ENCODE measurements at regions not wholly inside any gene's neighbourhood (a gene's known extent, or its start where the extent isn't known, plus 50 kb on each side); places are given as distances from the start of the nearest gene placed in this dataset.

DNA sequence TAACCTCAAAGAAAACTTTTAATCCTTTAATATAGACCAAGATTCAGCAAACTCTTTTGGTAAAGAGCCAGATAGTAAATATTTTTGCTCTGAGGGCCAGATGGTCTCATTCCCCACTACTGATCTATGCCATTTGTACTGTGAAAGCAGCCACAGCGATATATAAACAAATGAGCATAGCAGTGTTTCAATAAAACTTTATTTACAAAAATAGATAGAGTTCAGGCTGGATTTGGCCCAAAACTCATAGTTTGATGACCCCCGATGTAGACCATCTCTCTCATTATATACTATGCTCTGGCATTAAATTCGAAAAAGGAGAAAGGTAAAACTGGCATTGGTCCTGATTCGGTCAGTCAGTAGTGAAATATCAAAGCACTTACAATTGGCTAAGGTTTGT lies 195.8 kb upstream of the NRIP1 start:
- Mint-ChIP-seq H3K9me3 (no peaks in the 10 kb centered on the region), H3K27ac (no peak overlapping the region), H3K36me3 (ENCODE audit: low read depth) (no peaks in the 10 kb centered on the region), H3K27me3 (ENCODE audit: insufficient read depth) (no peaks in the 10 kb centered on the region), H3K4me1 (ENCODE audit: low read depth) (no peaks in the 10 kb centered on the region), H3K4me3 (no peak overlapping the region)
- DNase-seq (ENCODE audit: low spot score) = no peak
- intact Hi-C loops (cut with micrococcal nuclease) = no loop called here

- H3K27ac Mint-ChIP-seq = no peak overlapping the region
- no peaks in the 10 kb centered on the region for H3K9me3 Mint-ChIP-seq
- no peaks in the 10 kb centered on the region for H3K27me3 Mint-ChIP-seq (ENCODE audit: insufficient read depth)
- H3K4me3 Mint-ChIP-seq = no peak overlapping the region
- no peak for DNase-seq (ENCODE audit: low spot score)
- no peaks in the 10 kb centered on the region for H3K4me1 Mint-ChIP-seq (ENCODE audit: low read depth)
- intact Hi-C loops (cut with micrococcal nuclease) = no loop called here
- no peaks in the 10 kb centered on the region for H3K36me3 Mint-ChIP-seq (ENCODE audit: low read depth)
Observed at GRCh38 chr21:15264084-15264665, 199.4 kb upstream of the NRIP1 start.

DNA sequence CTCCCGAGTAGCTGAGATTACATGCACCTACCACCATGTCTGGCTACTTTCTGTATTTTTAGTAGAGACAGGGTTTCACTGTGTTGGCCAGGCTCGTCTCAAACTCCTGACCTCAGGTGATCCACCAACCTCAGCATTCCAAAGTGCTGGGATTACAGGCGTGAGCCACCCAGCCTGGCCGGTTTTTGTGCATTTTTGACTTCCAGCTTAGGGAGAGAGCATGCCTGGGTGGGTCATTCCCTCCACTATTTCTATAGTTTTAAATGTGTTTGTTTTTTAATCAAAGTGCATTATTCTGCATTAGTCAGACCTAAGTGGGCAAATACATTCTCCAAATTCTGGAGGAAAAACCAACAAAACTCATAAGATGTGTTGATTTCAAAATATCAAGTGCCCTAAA lies 207.4 kb upstream of the NRIP1 start:
- intact Hi-C loops (cut with micrococcal nuclease) = no loop called here
- Mint-ChIP-seq H3K27me3 (ENCODE audit: insufficient read depth) (no peaks in the 10 kb centered on the region), H3K36me3 (ENCODE audit: low read depth) (no peaks in the 10 kb centered on the region), H3K27ac (no peak overlapping the region), H3K4me3 (no peak overlapping the region), H3K9me3 (no peaks in the 10 kb centered on the region), H3K4me1 (ENCODE audit: low read depth) (no peaks in the 10 kb centered on the region)
- no peak for DNase-seq (ENCODE audit: low spot score)

GRCh38 chr21:15272591-15272990 lies 207.8 kb upstream of the NRIP1 start:
- Mint-ChIP-seq H3K4me1 (ENCODE audit: low read depth) (no peaks in the 10 kb centered on the region), H3K27ac (no peak overlapping the region), H3K27me3 (ENCODE audit: insufficient read depth) (no peaks in the 10 kb centered on the region), H3K4me3 (no peak overlapping the region), H3K9me3 (no peaks in the 10 kb centered on the region), H3K36me3 (ENCODE audit: low read depth) (no peaks in the 10 kb centered on the region)
- no peak for DNase-seq (ENCODE audit: low spot score)
- intact Hi-C loops (cut with micrococcal nuclease) = no loop called here

GRCh38 chr21:15273244-15273643 lies 208.4 kb upstream of the NRIP1 start:
- DNase-seq (ENCODE audit: low spot score) = no peak
- H3K27ac Mint-ChIP-seq = no peak overlapping the region
- no peaks in the 10 kb centered on the region for H3K27me3 Mint-ChIP-seq (ENCODE audit: insufficient read depth)
- no peaks in the 10 kb centered on the region for H3K4me1 Mint-ChIP-seq (ENCODE audit: low read depth)
- H3K4me3 Mint-ChIP-seq = no peak overlapping the region
- H3K9me3 Mint-ChIP-seq = no peaks in the 10 kb centered on the region
- no peaks in the 10 kb centered on the region for H3K36me3 Mint-ChIP-seq (ENCODE audit: low read depth)
- intact Hi-C loops (cut with micrococcal nuclease) = no loop called here

GRCh38 chr21:15274701-15275485 lies 210.1 kb upstream of the NRIP1 start:
- H3K4me3 Mint-ChIP-seq = no peak overlapping the region
- no peaks in the 10 kb centered on the region for H3K27me3 Mint-ChIP-seq (ENCODE audit: insufficient read depth)
- no peak for DNase-seq (ENCODE audit: low spot score)
- H3K9me3 Mint-ChIP-seq = no peaks in the 10 kb centered on the region
- H3K27ac Mint-ChIP-seq = no peak overlapping the region
- intact Hi-C loops (cut with micrococcal nuclease) = no loop called here
- no peaks in the 10 kb centered on the region for H3K36me3 Mint-ChIP-seq (ENCODE audit: low read depth)
- no peaks in the 10 kb centered on the region for H3K4me1 Mint-ChIP-seq (ENCODE audit: low read depth)

DNA sequence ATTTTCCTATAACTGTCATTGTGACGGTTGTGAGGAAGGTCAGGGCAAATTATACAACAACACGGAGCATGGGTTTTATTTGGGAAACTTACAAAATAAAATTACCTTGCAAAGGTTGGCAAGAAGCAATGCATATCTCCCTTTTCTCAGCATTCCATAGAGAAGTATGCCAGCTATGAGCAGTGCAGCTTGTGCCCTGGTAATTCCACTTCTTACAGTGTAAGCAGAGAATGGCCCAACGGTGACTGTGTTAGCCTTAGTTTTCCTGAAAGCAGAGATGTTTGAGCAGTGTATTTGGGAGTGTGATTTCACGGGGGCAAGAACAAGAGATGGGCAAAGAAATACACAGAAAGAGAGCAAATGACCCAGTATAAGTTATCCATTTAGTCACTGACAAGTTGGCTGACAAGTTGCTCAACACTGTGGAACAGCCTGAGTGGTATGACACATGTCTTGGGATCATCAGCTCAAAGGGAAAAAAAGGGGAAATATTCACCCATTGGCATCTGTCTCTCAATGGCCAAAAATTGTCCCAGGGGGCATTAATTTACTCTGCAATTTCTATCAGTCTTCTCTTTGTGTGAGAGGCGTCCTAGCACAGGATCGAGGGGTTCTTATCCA lies 210.9 kb upstream of the NRIP1 start:
- Mint-ChIP-seq H3K4me1 (ENCODE audit: low read depth) (no peaks in the 10 kb centered on the region), H3K4me3 (no peak overlapping the region), H3K27ac (no peak overlapping the region), H3K27me3 (ENCODE audit: insufficient read depth) (no peaks in the 10 kb centered on the region), H3K36me3 (ENCODE audit: low read depth) (no peaks in the 10 kb centered on the region), H3K9me3 (no peaks in the 10 kb centered on the region)
- no peak for DNase-seq (ENCODE audit: low spot score)
- intact Hi-C loops (cut with micrococcal nuclease) = no loop called here

- Mint-ChIP-seq H3K27ac (no peak overlapping the region), H3K36me3 (ENCODE audit: low read depth) (no peaks in the 10 kb centered on the region), H3K4me3 (no peak overlapping the region), H3K9me3 (no peaks in the 10 kb centered on the region), H3K4me1 (ENCODE audit: low read depth) (no peaks in the 10 kb centered on the region), H3K27me3 (ENCODE audit: insufficient read depth) (no peaks in the 10 kb centered on the region)
- intact Hi-C loops (cut with micrococcal nuclease) = no loop called here
- no peak for DNase-seq (ENCODE audit: low spot score)
Observed at GRCh38 chr21:15276243-15276642, 211.4 kb upstream of the NRIP1 start.

DNA sequence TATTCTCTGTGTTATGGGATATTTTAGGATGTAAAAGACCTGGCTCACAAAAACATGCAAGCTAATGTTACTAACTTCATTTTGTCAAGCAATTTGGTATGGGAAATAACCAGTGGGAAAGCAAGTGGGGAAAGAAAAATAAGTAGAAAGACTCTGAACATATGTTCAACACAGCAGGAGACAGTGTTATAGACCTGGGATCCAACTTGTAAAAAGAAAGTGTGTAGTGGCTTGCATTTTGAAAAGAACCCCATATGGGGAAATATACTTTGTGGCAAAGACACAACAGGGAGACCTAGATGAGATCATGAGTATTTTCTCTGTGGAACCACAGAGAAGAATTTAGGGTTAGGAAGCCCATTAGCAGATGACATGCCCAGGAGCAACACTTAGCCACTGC lies 212.7 kb upstream of the NRIP1 start:
- H3K4me1 Mint-ChIP-seq (ENCODE audit: low read depth) = no peaks in the 10 kb centered on the region
- H3K4me3 Mint-ChIP-seq = no peak overlapping the region
- no peak overlapping the region for H3K27ac Mint-ChIP-seq
- intact Hi-C loops (cut with micrococcal nuclease) = no loop called here
- H3K27me3 Mint-ChIP-seq (ENCODE audit: insufficient read depth) = no peaks in the 10 kb centered on the region
- no peaks in the 10 kb centered on the region for H3K9me3 Mint-ChIP-seq
- no peaks in the 10 kb centered on the region for H3K36me3 Mint-ChIP-seq (ENCODE audit: low read depth)
- no peak for DNase-seq (ENCODE audit: low spot score)

DNA sequence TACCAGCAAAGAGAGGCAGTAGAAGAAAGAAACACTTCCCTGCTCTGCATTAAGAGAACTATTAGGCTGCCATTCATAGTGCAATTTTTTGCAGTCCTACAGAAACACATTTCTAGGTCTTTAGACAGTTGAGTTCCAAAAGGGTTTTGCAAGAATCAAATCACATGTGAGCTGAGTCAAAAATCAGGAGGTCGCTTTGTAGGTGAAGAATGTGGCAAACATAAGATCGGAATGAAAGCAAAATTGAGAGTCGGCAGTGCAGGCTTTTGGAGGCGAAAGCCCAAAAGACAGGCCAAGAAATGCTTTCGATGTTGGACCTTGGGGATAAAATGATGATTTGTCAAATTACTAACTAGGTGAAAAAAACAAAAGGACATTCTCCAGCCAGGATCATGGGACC lies 213.5 kb upstream of the NRIP1 start:
- no peaks in the 10 kb centered on the region for H3K27me3 Mint-ChIP-seq (ENCODE audit: insufficient read depth)
- intact Hi-C loops (cut with micrococcal nuclease) = no loop called here
- H3K9me3 Mint-ChIP-seq = no peaks in the 10 kb centered on the region
- H3K27ac Mint-ChIP-seq = no peak overlapping the region
- H3K4me3 Mint-ChIP-seq = no peak overlapping the region
- H3K36me3 Mint-ChIP-seq (ENCODE audit: low read depth) = no peaks in the 10 kb centered on the region
- DNase-seq (ENCODE audit: low spot score) = no peak
- H3K4me1 Mint-ChIP-seq (ENCODE audit: low read depth) = no peaks in the 10 kb centered on the region

GRCh38 chr21:15278851-15279250 lies 214.1 kb upstream of the NRIP1 start:
- Mint-ChIP-seq H3K27me3 (ENCODE audit: insufficient read depth) (no peaks in the 10 kb centered on the region), H3K9me3 (no peaks in the 10 kb centered on the region), H3K27ac (no peak overlapping the region), H3K36me3 (ENCODE audit: low read depth) (no peaks in the 10 kb centered on the region), H3K4me3 (no peak overlapping the region), H3K4me1 (ENCODE audit: low read depth) (no peaks in the 10 kb centered on the region)
- DNase-seq (ENCODE audit: low spot score) = no peak
- intact Hi-C loops (cut with micrococcal nuclease) = no loop called here

- H3K4me3 Mint-ChIP-seq = no peak overlapping the region
- H3K9me3 Mint-ChIP-seq = no peaks in the 10 kb centered on the region
- no peaks in the 10 kb centered on the region for H3K4me1 Mint-ChIP-seq (ENCODE audit: low read depth)
- no peaks in the 10 kb centered on the region for H3K36me3 Mint-ChIP-seq (ENCODE audit: low read depth)
- no peaks in the 10 kb centered on the region for H3K27me3 Mint-ChIP-seq (ENCODE audit: insufficient read depth)
- H3K27ac Mint-ChIP-seq = no peak overlapping the region
- DNase-seq (ENCODE audit: low spot score) = no peak
- intact Hi-C loops (cut with micrococcal nuclease) = no loop called here
Observed at GRCh38 chr21:15279482-15279881, 214.7 kb upstream of the NRIP1 start.

DNA sequence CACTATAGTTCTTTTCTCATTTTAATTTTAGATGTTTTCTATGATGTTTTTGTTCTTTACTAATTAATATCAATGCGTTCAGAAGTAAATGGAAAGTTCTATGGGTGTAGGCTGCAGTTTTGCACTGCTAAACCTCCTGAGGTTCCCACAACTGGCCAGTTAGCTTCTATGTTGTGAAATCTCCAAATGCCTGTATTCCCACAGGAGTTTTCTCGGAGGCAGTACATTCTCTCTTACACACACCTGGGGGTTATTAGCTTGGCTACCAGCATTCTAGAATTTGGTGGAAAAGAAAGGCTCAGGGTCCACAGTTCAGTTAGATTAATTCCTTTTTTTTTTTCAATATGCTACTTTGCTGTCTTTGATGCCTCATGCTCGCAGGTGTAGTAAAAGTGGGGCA lies 216.9 kb upstream of the NRIP1 start:
- no peak for DNase-seq (ENCODE audit: low spot score)
- intact Hi-C loops (cut with micrococcal nuclease) = no loop called here
- no peaks in the 10 kb centered on the region for H3K36me3 Mint-ChIP-seq (ENCODE audit: low read depth)
- no peaks in the 10 kb centered on the region for H3K9me3 Mint-ChIP-seq
- H3K4me3 Mint-ChIP-seq = no peak overlapping the region
- H3K4me1 Mint-ChIP-seq (ENCODE audit: low read depth) = no peaks in the 10 kb centered on the region
- H3K27ac Mint-ChIP-seq = no peak overlapping the region
- peaks cover 2% of the 10 kb centered on the region for H3K27me3 Mint-ChIP-seq (ENCODE audit: insufficient read depth)

Data from activated T-helper 1 cell treated with anti-CD3 and anti-CD28 coated beads, Interleukin-12 subunit alpha, Interleukin-12 subunit beta, Interleukin-2, Interleukin-4 antibody, amounts not matched to agents 30 ng/mL and 10 ng/mL and 1 ng/mL, durations not matched to agents 14 hours and 24 hours and 36 hours (primary cell).